ENCODE measurements at regions not wholly inside any gene's neighbourhood (a gene's known extent, or its start where the extent isn't known, plus 50 kb on each side); places are given as distances from the start of the nearest gene placed in this dataset.

DNA sequence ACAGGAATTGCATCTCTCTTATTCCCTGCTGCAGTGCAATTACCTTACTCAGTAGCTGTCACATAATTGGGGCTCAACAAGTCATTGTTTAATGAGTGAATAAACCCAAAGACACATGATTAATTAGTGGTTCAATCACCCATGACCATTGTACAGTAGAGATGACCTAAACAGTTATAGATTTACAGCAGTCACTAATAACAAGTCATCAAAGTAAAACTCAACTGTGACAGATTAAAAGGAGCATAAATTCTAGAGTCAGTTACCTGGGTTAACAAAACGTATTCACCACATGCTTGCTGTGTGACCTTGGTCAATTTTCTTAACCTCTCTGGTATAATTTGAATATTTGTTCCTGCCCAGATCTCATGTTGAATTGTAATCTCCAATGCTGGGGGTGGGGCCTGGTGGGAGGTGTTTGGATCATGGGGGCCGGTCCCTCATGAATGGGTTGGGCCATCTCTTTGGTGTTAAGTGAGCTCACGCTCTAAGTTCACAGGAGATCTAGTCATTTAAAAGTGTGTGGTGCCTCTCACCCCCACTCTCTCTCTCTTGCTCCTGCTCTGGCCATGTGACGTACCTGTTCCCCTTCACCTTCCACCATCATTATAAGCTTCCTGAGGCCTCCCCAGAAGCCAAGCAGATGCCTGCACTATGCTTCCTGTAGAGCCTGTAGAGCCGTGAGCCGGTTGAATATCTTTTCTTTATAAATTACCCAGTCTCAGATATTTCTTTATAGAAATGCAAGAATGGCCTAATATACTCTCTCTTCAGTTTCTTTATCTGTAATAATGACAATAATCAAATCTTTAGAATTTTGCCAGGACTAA is 141.9 kb upstream of the PLEKHG7 start:
- H3K4me3 ChIP-seq (ENCODE audit: severe bottlenecking), result no peak overlapping the region
- ATAC-seq (ENCODE audit: low read depth), result no peak

GRCh38 chr12:92558806-92559205 is 144.0 kb upstream of the PLEKHG7 start:
- no peak overlapping the region for H3K27ac ChIP-seq (ENCODE audit: poor library complexity, severe bottlenecking)
- no peak for DNase-seq (ENCODE audit: low spot score)
- no peaks in the 10 kb centered on the region for H3K36me3 ChIP-seq (ENCODE audit: low read depth)
- TF ChIP-seq, protein P1, sequence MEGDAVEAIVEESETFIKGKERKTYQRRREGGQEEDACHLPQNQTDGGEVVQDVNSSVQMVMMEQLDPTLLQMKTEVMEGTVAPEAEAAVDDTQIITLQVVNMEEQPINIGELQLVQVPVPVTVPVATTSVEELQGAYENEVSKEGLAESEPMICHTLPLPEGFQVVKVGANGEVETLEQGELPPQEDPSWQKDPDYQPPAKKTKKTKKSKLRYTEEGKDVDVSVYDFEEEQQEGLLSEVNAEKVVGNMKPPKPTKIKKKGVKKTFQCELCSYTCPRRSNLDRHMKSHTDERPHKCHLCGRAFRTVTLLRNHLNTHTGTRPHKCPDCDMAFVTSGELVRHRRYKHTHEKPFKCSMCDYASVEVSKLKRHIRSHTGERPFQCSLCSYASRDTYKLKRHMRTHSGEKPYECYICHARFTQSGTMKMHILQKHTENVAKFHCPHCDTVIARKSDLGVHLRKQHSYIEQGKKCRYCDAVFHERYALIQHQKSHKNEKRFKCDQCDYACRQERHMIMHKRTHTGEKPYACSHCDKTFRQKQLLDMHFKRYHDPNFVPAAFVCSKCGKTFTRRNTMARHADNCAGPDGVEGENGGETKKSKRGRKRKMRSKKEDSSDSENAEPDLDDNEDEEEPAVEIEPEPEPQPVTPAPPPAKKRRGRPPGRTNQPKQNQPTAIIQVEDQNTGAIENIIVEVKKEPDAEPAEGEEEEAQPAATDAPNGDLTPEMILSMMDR (IDR thresholded peaks at IDR 0.05; ENCODE audit: poor library complexity, severe bottlenecking), result no peak
- H3K4me1 ChIP-seq (ENCODE audit: insufficient read depth, poor library complexity, severe bottlenecking), result peaks cover 2% of the 10 kb centered on the region
- ATAC-seq (ENCODE audit: low read depth), result no peak
- no peaks in the 10 kb centered on the region for H3K27me3 ChIP-seq (ENCODE audit: insufficient read depth, poor library complexity, severe bottlenecking)
- no peak overlapping the region for H3K4me3 ChIP-seq (ENCODE audit: severe bottlenecking)
- no peaks in the 10 kb centered on the region for H3K9me3 ChIP-seq (ENCODE audit: severe bottlenecking)

More for the DNA sequence above, 141.9 kb upstream of the PLEKHG7 start:
- DNase-seq (ENCODE audit: low spot score), result no peak
- Histone ChIP-seq H3K9me3 (ENCODE audit: severe bottlenecking) (no peaks in the 10 kb centered on the region), H3K4me1 (ENCODE audit: insufficient read depth, poor library complexity, severe bottlenecking) (no peaks in the 10 kb centered on the region), H3K27ac (ENCODE audit: poor library complexity, severe bottlenecking) (no peak overlapping the region), H3K27me3 (ENCODE audit: insufficient read depth, poor library complexity, severe bottlenecking) (no peaks in the 10 kb centered on the region), H3K36me3 (ENCODE audit: low read depth) (no peaks in the 10 kb centered on the region)
- TF ChIP-seq, protein P1 (IDR thresholded peaks at IDR 0.05; ENCODE audit: poor library complexity, severe bottlenecking), result no peak

DNA sequence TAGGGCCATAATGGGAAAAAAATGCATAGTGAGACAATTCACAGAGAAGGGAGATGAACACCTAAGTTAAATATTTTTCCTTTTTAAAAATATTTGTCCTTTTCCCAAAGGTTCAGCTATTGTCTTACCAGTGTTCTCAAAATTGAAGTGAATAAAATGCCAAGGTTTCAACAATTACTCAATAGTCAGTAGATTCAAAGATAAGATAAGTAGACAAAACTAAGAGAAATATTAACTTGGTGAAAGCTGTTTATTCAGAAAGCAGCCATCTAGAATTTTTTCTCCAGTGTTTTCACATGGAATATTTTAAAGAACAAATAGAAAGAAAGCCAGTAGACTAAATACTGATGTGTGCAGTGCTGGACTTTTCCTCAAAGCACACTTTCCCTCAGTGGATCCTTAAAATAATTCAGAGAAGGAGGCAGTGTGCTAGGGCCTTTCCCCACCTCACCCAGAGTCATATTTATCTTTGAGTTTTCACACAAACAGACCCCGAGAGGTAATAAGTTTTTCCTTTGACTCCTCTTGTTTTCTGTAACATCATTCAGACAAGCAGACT is 144.5 kb upstream of the PLEKHG7 start:
- Histone ChIP-seq H3K9me3 (ENCODE audit: severe bottlenecking) (no peaks in the 10 kb centered on the region), H3K27ac (ENCODE audit: poor library complexity, severe bottlenecking) (no peak overlapping the region), H3K27me3 (ENCODE audit: insufficient read depth, poor library complexity, severe bottlenecking) (no peaks in the 10 kb centered on the region), H3K4me3 (ENCODE audit: severe bottlenecking) (no peak overlapping the region), H3K4me1 (ENCODE audit: insufficient read depth, poor library complexity, severe bottlenecking) (peaks cover 6% of the 10 kb centered on the region), H3K36me3 (ENCODE audit: low read depth) (no peaks in the 10 kb centered on the region)
- ATAC-seq (ENCODE audit: low read depth) (no peak), DNase-seq (ENCODE audit: low spot score) (no peak)
- TF ChIP-seq, protein P1 (IDR thresholded peaks at IDR 0.05; ENCODE audit: poor library complexity, severe bottlenecking), result no peak

DNA sequence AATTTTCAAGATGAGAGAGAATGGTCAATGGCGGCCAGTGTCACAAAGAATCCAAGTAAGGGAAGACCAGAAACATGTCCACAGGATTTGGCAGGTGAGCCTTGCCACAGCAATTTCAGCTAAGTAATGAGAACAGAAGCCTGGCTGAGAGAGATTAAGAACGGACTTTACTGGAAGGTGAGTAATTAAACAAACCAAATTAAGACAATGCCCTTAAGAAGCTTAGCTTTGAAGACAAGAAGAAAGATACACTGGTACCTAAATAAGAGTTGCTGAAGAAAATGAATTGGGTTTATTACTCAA is 145.4 kb upstream of the PLEKHG7 start:
- DNase-seq (ENCODE audit: low spot score), result no peak
- Histone ChIP-seq H3K4me3 (ENCODE audit: severe bottlenecking) (no peak overlapping the region), H3K27ac (ENCODE audit: poor library complexity, severe bottlenecking) (no peak overlapping the region), H3K27me3 (ENCODE audit: insufficient read depth, poor library complexity, severe bottlenecking) (no peaks in the 10 kb centered on the region), H3K9me3 (ENCODE audit: severe bottlenecking) (no peaks in the 10 kb centered on the region), H3K4me1 (ENCODE audit: insufficient read depth, poor library complexity, severe bottlenecking) (peaks cover 15% of the 10 kb centered on the region), H3K36me3 (ENCODE audit: low read depth) (no peaks in the 10 kb centered on the region)
- ATAC-seq (ENCODE audit: low read depth), result no peak
- TF ChIP-seq, protein P1 (IDR thresholded peaks at IDR 0.05; ENCODE audit: poor library complexity, severe bottlenecking), result no peak
